ENCODE measurements at regions not wholly inside any gene's neighbourhood (a gene's known extent, or its start where the extent isn't known, plus 50 kb on each side); places are given as distances from the start of the nearest gene placed in this dataset.
"Not testable (repeated sequence)": the region's sequence is repeated elsewhere in the genome, so short reads cannot be mapped to it uniquely, and the experiment has no call there.

DNA sequence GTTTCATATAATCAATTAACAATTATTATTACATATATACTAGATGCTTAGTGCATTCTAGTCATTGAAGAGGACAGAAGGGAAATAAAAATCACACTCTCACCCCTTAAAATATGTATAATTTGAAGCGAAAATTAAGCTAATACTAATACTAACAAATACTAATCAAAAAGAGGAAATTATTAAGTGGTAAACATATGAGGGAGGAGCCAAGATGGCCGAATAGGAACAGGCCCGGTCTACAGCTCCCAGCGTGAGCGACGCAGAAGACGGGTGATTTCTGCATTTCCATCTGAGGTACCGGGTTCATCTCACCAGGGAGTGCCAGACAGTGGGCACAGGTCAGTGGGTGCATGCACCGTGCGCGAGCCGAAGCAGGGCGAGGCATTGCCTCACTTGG is 344.2 kb downstream of the RAP2B start:
- CTCF ChIA-PET, H3K4me3 Mint-ChIP-seq: not testable (repeated sequence)

DNA sequence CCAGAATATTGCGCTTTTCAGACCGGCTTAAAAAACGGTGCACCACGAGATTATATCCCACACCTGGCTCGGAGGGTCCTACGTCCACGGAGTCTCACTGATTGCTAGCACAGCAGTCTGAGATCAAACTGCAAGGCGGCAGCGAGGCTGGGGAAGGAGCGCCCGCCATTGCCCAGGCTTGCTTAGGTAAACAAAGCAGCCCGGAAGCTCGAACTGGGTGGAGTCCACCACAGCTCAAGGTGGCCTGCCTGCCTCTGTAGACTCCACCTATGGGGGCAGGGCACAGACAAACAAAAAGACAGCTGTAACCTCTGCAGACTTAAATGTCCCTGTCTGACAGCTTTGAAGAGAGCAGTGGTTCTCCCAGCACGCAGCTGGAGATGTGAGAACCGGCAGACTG is 344.7 kb downstream of the RAP2B start:
- DNase-seq, CTCF ChIA-PET, H3K27ac Mint-ChIP-seq, H3K4me3 Mint-ChIP-seq, H3K4me1 Mint-ChIP-seq, H3K36me3 Mint-ChIP-seq, H3K9me3 Mint-ChIP-seq, H3K27me3 Mint-ChIP-seq: not testable (repeated sequence)

More for the DNA sequence above, 344.2 kb downstream of the RAP2B start:
- not testable (repeated sequence) for H3K27me3 Mint-ChIP-seq, H3K4me1 Mint-ChIP-seq, H3K36me3 Mint-ChIP-seq, DNase-seq, H3K9me3 Mint-ChIP-seq, H3K27ac Mint-ChIP-seq

DNA sequence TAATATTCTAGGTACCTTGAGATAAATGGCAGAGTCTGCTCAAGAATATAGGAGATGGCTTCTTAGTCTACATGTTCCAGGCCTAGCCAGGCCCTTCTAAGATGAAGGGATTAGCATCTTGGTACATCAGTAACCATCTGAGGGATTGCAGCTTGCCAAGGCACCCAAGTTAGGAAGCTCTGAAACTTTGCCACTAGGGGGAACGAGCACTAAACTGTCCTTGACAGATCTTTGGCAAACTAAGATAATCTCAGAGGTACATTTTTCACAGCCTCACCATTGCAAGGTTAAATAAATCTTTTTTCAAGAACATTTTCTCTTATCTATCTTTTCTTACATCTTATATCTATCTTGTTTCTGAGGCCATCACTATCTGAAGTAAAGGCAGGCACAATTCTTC is 351.2 kb downstream of the RAP2B start:
- Mint-ChIP-seq H3K36me3 (no peaks in the 10 kb centered on the region), H3K9me3 (peaks cover 8% of the 10 kb centered on the region), H3K27me3 (no peaks in the 10 kb centered on the region), H3K4me3 (no peak overlapping the region), H3K27ac (no peak overlapping the region), H3K4me1 (no peaks in the 10 kb centered on the region)
- CTCF ChIA-PET, result interaction anchor here (0.7 to 1.0 kb wide), 3 partner anchors 117 to 389 kb away, joined by 3 read pairs; no protein-coding TSS in a partner anchor
- peak; percentile 30 for DNase-seq

DNA sequence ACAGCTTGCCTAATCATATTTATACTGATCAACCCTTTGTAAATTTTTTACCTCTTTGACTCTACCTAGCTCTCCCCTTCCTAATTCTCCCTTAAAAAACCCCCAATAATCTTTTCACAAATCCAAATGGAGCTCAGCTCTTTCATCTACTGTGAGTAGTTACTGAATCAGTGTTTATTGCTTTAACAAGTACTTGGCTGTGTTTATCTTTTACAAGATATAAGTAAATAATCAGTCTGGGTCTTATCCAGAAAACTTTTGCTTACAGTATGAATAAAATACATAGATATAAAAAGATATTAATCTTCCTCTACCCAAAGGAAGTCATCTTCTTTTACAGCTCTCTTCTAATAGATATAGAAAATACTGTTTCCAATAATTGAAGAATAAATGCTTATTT is 366.4 kb downstream of the RAP2B start:
- CTCF ChIA-PET, result no interaction called here
- Mint-ChIP-seq H3K9me3 (no peaks in the 10 kb centered on the region), H3K36me3 (no peaks in the 10 kb centered on the region), H3K4me3 (no peak overlapping the region), H3K27ac (no peak overlapping the region), H3K27me3 (no peaks in the 10 kb centered on the region), H3K4me1 (no peaks in the 10 kb centered on the region)
- no peak for DNase-seq

DNA sequence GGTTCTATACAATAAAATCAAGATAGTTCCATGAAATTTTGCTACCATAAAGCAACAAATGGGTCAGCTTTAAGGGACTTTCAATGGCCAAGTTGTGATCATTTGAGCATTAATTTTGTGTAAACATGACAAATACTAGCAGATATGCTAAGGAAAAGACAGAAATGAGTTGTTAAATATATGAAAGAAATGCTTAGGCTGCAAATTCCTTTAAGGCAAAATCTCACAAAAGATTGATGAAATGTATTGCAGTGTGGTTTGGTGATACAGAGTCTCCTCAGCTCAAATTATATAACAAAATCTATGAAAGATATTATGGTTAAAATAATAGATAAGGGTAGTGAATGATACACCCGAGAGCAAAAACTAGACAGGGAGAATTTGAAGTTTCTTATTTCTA is 377.2 kb downstream of the RAP2B start:
- no peak overlapping the region for H3K4me3 Mint-ChIP-seq
- no peak overlapping the region for H3K27ac Mint-ChIP-seq
- no peak for DNase-seq
- no peaks in the 10 kb centered on the region for H3K4me1 Mint-ChIP-seq
- H3K36me3 Mint-ChIP-seq, result no peaks in the 10 kb centered on the region
- H3K27me3 Mint-ChIP-seq, result no peaks in the 10 kb centered on the region
- H3K9me3 Mint-ChIP-seq, result no peaks in the 10 kb centered on the region
- CTCF ChIA-PET, result interaction anchor here (0.8 kb wide), 1 partner anchor 249 kb away, joined by 3 read pairs; no protein-coding TSS in a partner anchor

DNA sequence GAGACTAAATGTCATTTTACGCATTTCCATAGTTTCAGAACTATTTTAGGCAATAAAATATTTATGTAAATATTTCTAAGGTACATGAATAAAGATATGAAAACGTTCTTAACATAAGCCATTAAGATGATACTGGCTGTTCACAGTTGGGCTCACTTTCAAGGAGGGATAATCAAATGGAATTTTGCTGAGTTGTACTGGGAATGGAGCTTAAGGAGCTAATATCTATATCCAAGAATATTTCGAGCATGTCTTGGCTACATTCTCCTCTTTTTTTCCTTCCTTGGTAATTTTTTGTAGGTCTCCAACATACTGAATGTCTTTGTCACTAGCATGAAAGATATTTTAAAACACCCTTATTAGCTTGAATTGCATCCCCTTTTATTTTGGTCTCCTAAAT is 383.4 kb downstream of the RAP2B start:
- no peak overlapping the region for H3K4me3 Mint-ChIP-seq

DNA sequence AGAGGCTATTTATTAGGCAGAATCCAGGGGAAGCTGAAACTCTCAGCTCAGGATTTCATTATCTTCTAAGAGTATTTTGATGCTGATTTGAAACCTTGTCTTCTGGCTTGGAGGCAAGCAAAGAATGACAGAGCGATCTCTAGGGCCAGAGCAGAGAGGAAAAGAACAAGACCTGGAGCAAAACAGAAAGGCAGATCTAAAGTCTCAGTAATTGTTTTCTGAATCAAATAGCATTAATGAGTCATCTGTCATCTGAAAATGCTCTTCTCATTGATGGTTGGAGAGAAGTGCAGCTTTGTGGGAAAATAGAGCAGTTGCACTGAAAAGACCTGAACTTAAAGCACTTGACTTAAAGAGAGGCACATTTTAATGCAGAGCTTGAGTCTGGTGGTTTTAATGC is 385.9 kb downstream of the RAP2B start:
- CTCF ChIA-PET, result no interaction called here
- Mint-ChIP-seq H3K27me3 (no peaks in the 10 kb centered on the region), H3K9me3 (no peaks in the 10 kb centered on the region), H3K4me3 (no peak overlapping the region), H3K27ac (no peak overlapping the region), H3K4me1 (no peaks in the 10 kb centered on the region), H3K36me3 (no peaks in the 10 kb centered on the region)
- DNase-seq, result no peak

More for the DNA sequence above, 383.4 kb downstream of the RAP2B start:
- H3K4me1 Mint-ChIP-seq, result no peaks in the 10 kb centered on the region
- H3K36me3 Mint-ChIP-seq, result no peaks in the 10 kb centered on the region
- CTCF ChIA-PET, result no interaction called here
- DNase-seq, result no peak
- H3K9me3 Mint-ChIP-seq, result no peaks in the 10 kb centered on the region
- H3K27ac Mint-ChIP-seq, result no peak overlapping the region
- H3K27me3 Mint-ChIP-seq, result no peaks in the 10 kb centered on the region

DNA sequence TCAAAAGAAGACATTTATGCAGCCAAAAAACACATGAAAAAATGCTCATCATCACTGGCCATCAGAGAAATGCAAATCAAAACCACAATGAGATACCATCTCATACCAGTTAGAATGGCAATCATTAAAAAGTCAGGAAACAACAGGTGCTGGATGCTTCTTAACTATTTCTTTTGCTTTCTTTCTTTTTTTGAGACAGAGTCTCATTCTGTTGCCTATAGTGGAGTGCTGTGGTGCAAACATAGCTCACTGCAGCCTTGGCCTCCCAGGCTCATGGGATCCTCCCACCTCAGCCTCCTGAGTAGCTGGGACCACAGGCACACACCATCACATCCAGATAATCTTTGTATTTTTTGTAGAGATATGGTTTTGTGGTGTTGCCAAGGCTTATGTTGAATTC is 387.7 kb downstream of the RAP2B start:
- H3K4me1 Mint-ChIP-seq, H3K36me3 Mint-ChIP-seq, H3K4me3 Mint-ChIP-seq, H3K27ac Mint-ChIP-seq, DNase-seq, H3K9me3 Mint-ChIP-seq, H3K27me3 Mint-ChIP-seq, CTCF ChIA-PET: not testable (repeated sequence)

DNA sequence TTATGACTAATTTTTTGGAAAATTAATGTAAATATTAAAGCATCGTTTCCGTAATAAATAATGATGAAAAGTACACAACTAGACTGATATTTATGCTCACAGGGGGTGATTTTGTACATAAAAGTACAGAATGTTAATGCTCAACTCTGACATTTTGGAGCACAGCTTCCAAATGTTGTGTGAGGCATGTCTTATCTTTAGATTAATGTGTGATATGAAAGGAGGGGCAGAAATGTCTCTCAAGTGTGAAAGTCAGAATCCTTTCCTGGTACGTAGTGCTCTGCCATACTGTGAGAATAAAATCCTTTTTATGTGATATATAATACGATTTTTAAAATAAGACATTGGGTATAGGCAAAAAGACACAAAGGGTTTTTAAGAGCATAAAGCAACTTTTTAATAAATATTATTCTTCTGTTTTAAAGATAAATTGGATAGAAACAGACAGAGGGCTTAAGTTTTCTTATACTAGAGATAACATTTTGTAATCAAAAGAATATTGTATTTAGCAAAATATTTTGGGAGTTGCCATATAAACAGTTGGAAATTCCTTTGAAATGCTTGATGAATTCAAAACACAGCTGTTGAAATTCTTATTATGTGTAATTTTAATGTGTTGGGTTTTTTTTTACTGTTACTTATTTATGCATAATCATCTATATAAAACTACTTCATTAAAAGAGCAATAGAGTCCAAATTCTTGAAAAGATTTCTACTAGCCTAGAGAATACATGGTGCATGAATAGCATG is 389.7 kb downstream of the RAP2B start:
- Mint-ChIP-seq H3K4me1 (no peaks in the 10 kb centered on the region), H3K9me3 (no peaks in the 10 kb centered on the region), H3K27ac (no peak overlapping the region), H3K36me3 (no peaks in the 10 kb centered on the region), H3K4me3 (no peak overlapping the region), H3K27me3 (no peaks in the 10 kb centered on the region)
- DNase-seq, result no peak
- CTCF ChIA-PET, result no interaction called here

DNA sequence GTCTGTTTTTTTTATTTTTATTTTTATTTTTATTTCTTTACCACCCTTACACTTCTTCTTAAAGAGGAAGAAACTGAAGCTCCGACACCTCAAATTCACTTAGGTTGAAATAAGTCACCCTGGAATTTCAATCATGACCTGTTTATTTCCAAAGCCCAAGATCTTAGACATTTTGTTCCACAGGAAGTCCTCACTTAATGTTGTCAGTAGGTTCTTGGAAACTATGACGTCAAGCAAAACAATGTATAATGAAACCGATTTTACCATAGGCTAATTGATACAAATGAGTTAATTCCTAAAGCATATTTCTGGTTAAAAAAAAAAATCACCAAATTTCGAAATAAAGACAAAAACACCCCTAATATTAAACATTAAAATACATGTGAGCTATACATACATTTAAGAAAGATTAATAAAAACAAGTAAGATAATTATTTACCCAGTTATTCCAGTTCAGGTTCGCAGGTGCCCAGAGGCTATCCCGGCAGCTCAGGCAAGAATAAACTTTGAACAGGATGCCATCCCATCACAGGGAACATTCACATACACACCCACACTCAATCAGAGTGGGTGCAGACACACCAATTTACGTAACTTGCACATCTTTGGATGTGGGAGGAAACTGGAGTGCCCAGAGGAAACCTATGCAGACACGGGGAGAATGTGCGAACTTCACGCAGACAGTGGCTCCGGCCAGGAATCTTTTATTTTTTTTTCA is 391.0 kb downstream of the RAP2B start:
- Mint-ChIP-seq H3K27me3 (no peaks in the 10 kb centered on the region), H3K4me3 (no peak overlapping the region), H3K9me3 (peaks cover 1% of the 10 kb centered on the region), H3K27ac (no peak overlapping the region), H3K4me1 (no peaks in the 10 kb centered on the region), H3K36me3 (no peaks in the 10 kb centered on the region)
- CTCF ChIA-PET, result no interaction called here
- no peak for DNase-seq

DNA sequence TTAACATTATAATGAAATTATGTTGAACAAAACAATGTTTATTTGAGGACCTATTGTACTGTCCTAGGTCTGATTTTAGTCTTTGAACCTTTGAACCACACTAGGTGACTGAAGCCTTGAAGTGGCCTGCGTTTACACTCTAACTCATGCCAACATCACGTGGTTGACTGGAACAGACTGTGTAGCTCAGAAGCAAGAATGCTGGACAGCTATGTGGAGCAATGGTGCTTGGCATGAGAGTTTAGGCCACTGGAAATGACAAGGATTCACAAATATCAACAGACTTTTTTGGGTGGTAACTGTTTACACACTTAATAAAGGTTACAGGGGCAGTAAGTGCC is 391.5 kb downstream of the RAP2B start:
- DNase-seq, result no peak
- Mint-ChIP-seq H3K27ac (no peak overlapping the region), H3K9me3 (peaks cover 7% of the 10 kb centered on the region), H3K27me3 (no peaks in the 10 kb centered on the region), H3K36me3 (no peaks in the 10 kb centered on the region), H3K4me3 (no peak overlapping the region), H3K4me1 (no peaks in the 10 kb centered on the region)
- CTCF ChIA-PET, result no interaction called here

DNA sequence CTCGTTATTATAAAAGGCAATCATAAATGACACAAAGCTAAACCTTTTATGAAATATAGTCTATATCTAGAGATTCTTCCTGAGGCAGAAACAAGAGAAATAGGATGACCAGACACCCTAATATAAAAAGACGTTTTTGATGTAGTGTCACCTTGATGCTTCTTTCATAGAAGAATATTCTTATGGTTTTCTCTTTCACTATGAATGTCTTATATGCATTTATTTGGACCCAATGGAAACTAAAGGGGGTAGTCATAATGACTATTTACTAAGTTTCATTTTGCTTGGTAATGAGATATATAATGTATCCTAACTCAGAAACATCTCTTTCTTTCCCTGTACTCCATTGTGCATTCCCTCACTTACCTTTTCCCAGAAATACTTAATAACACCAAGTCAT is 393.9 kb downstream of the RAP2B start:
- Mint-ChIP-seq H3K4me1 (no peaks in the 10 kb centered on the region), H3K27ac (no peak overlapping the region), H3K4me3 (no peak overlapping the region), H3K36me3 (no peaks in the 10 kb centered on the region), H3K27me3 (no peaks in the 10 kb centered on the region), H3K9me3 (peaks cover 19% of the 10 kb centered on the region)
- CTCF ChIA-PET, result no interaction called here
- no peak for DNase-seq

DNA sequence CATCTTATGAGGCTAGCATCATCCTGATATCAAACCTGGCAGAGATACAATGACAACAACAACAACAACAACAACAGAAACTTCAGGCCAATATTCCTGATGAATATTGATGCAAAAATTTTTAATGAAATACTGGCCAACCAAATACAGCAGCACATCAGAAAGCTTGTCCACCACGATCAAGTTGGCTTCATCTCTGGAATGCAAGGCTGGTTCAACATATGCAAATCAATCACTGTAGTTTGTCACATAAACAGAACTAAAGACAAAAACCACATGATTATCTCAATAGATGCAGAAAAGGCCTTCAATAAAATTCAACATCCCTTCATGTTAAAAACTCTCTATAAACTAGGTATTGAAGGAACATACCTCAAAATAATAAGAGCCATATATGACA is 397.3 kb downstream of the RAP2B start:
- H3K9me3 Mint-ChIP-seq, result peaks cover 32% of the 10 kb centered on the region
- H3K27ac Mint-ChIP-seq, H3K36me3 Mint-ChIP-seq, H3K27me3 Mint-ChIP-seq, DNase-seq, CTCF ChIA-PET, H3K4me3 Mint-ChIP-seq, H3K4me1 Mint-ChIP-seq: not testable (repeated sequence)

DNA sequence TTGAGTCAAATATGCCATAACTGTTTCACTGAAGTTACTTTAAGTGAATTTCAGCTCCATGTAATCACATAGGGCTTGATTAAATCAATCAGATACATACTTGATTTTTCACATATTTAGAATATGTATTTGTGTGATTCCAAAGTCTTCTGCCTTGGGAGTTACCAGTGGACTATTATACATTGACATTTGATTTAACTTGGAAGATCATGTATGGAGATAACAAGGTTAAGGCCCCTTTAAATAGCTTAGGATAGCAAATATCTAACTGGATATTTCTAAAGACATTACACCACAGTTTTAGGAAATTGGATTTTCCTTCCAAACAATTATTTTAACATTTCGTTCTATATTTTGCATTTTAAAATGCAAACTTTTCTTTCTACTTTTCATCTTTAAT is 405.0 kb downstream of the RAP2B start:
- no peak for DNase-seq
- Mint-ChIP-seq H3K36me3 (peaks cover 1% of the 10 kb centered on the region), H3K4me3 (no peak overlapping the region), H3K4me1 (no peaks in the 10 kb centered on the region), H3K27me3 (no peaks in the 10 kb centered on the region), H3K27ac (no peak overlapping the region), H3K9me3 (peaks cover 19% of the 10 kb centered on the region)
- CTCF ChIA-PET, result no interaction called here

DNA sequence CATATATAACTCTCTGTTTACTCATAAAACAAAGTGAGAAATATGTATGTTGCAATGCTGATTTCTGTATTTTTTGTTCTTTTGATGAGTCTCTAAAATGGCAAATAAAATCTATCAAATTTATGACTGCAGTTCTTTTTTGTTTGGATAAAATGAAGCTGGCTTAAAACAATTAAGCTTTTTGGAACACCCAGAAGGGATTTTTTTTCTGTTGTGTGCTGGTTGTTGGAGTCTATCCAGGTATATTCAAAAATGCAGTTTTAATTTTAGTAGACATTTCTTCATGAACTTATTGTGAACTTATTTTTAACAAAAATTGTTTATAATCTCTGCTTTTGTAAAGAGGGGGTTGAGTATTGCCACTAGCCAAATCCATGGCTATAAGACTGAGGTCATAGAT is 405.5 kb downstream of the RAP2B start:
- Mint-ChIP-seq H3K4me3 (no peak overlapping the region), H3K36me3 (peaks cover 1% of the 10 kb centered on the region), H3K27me3 (no peaks in the 10 kb centered on the region), H3K4me1 (no peaks in the 10 kb centered on the region), H3K9me3 (peaks cover 17% of the 10 kb centered on the region), H3K27ac (no peak overlapping the region)
- DNase-seq, result no peak
- CTCF ChIA-PET, result no interaction called here

Data from activated naive CD4-positive, alpha-beta T cell treated with anti-CD3 and anti-CD28 coated beads, Interleukin-2, amount 10 ng/mL, durations not matched to agents 7 days and 5 days (primary cell).